PC-3 (cell line): ENCODE measurements at regions not wholly inside any gene's neighbourhood (a gene's known extent, or its start where the extent isn't known, plus 50 kb on each side); places are given as distances from the start of the nearest gene placed in this dataset.

Source experiments
- CTCF ChIP-seq: fragments of 300-600 bp; sonication (generic); conservative IDR thresholded peaks from 2 replicates; pipeline ENCODE4 v1.5.1; 2017; ENCODE audit warnings: antibody characterized with exemption, low read depth, mild to moderate bottlenecking, low read length
- EZH2 ChIP-seq: fragments of 300-600 bp; sonication (generic); IDR thresholded peaks from one replicate; pipeline ENCODE4 v1.6.1; 2017; ENCODE audit warnings: antibody characterized with exemption, mild to moderate bottlenecking, low read length; ENCODE audit not compliant: unreplicated experiment
- EZH2phosphoT487 ChIP-seq: fragments of 300-600 bp; sonication (generic); IDR thresholded peaks from 2 replicates; pipeline ENCODE4 v1.6.1; 2018; ENCODE audit warnings: mild to moderate bottlenecking, antibody characterized with exemption, low read length, borderline replicate concordance

- TF ChIP-seq CTCF = no peak
- TF ChIP-seq EZH2phosphoT487 = no peak
- no peak for TF ChIP-seq EZH2
Observed at GRCh38 chr4:121229993-121230392, 65.9 kb upstream of the TNIP3 start.
